ENCODE measurements at regions not wholly inside any gene's neighbourhood (a gene's known extent, or its start where the extent isn't known, plus 50 kb on each side); places are given as distances from the start of the nearest gene placed in this dataset.
A peak's percentile ranks its signal among the peaks of the same experiment; 100 is the strongest.

DNA sequence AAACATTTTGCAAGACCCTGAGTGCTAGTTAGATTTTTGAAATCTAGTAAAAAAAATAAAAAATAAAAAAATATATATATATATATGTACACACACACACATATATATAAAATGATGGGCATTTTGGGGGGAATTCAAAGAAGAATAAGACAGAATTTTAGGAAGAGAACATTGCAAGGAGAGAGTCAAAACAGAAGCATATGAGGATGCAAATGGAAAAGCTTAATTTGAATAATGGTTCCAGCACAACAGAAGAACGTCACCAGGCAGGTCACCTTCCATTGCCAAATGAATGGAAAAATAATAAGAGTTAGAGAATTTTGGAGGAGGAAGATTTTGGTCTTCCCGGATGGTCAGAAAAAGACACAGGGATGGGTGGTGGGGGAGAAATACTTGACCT lies 1097.2 kb downstream of the BCL11A start:
- H3K79me2 ChIP-seq (ENCODE audit: insufficient read depth, low read length): no peaks in the 10 kb centered on the region
- no peak for ATAC-seq (ENCODE audit: insufficient read depth, low read depth)
- no peak overlapping the region for H3K4me3 ChIP-seq (ENCODE audit: low read depth in 1 of 2, low read length in 2 of 2)

GRCh38 chr2:59449274-59449673 lies 1104.2 kb downstream of the BCL11A start:
- Histone ChIP-seq H3K27me3 (ENCODE audit: insufficient read depth, low read length, poor library complexity) (no peaks in the 10 kb centered on the region), H3K4me3 (ENCODE audit: low read depth in 1 of 2, low read length in 2 of 2) (no peak overlapping the region), H3K27ac (ENCODE audit: low read length) (no peak overlapping the region), H3K4me2 (ENCODE audit: insufficient read depth, low read length) (no peak overlapping the region), H4K20me1 (ENCODE audit: insufficient read depth, low read length) (no peaks in the 10 kb centered on the region), H3K9ac (ENCODE audit: low read depth, low read length) (no peak overlapping the region), H2AFZ (ENCODE audit: low read depth, low read length) (no peak overlapping the region), H3K79me2 (ENCODE audit: insufficient read depth, low read length) (no peaks in the 10 kb centered on the region), H3K4me1 (ENCODE audit: insufficient read depth, low read length) (no peaks in the 10 kb centered on the region), H3K36me3 (ENCODE audit: insufficient read depth, low read length) (no peaks in the 10 kb centered on the region), H3K9me3 (ENCODE audit: insufficient read depth, low read length, severe bottlenecking) (no peaks in the 10 kb centered on the region)
- TF ChIP-seq CTCF (IDR thresholded peaks at IDR 0.05; ENCODE audit: borderline replicate concordance, extremely low read depth, low read length, poor library complexity, severe bottlenecking) (peak; percentile 35), EZH2 (IDR thresholded peaks at IDR 0.05; ENCODE audit: borderline replicate concordance, low read depth, low read length, severe bottlenecking) (no peak)
- DNase-seq (no peak), ATAC-seq (ENCODE audit: insufficient read depth, low read depth) (0 out of 3 replicates have a peak, but pooled peaks have one; percentile 27)

More for the DNA sequence above, 1097.2 kb downstream of the BCL11A start:
- no peak for DNase-seq
- H3K4me1 ChIP-seq (ENCODE audit: insufficient read depth, low read length): no peaks in the 10 kb centered on the region
- no peak overlapping the region for H3K4me2 ChIP-seq (ENCODE audit: insufficient read depth, low read length)
- TF ChIP-seq EZH2 (IDR thresholded peaks at IDR 0.05; ENCODE audit: borderline replicate concordance, low read depth, low read length, severe bottlenecking) (no peak), CTCF (IDR thresholded peaks at IDR 0.05; ENCODE audit: borderline replicate concordance, extremely low read depth, low read length, poor library complexity, severe bottlenecking) (no peak)
- no peak overlapping the region for H3K9ac ChIP-seq (ENCODE audit: low read depth, low read length)
- no peaks in the 10 kb centered on the region for H3K9me3 ChIP-seq (ENCODE audit: insufficient read depth, low read length, severe bottlenecking)
- H3K27me3 ChIP-seq (ENCODE audit: insufficient read depth, low read length, poor library complexity): no peaks in the 10 kb centered on the region
- H2AFZ ChIP-seq (ENCODE audit: low read depth, low read length): no peak overlapping the region
- H4K20me1 ChIP-seq (ENCODE audit: insufficient read depth, low read length): no peaks in the 10 kb centered on the region
- H3K36me3 ChIP-seq (ENCODE audit: insufficient read depth, low read length): no peaks in the 10 kb centered on the region
- no peak overlapping the region for H3K27ac ChIP-seq (ENCODE audit: low read length)

- no peak overlapping the region for H3K4me3 ChIP-seq (ENCODE audit: low read depth in 1 of 2, low read length in 2 of 2)
- H3K4me1 ChIP-seq (ENCODE audit: insufficient read depth, low read length): peaks cover 5% of the 10 kb centered on the region; the same call in 1 of the 2 replicates
- no peaks in the 10 kb centered on the region for H3K9me3 ChIP-seq (ENCODE audit: insufficient read depth, low read length, severe bottlenecking)
- H3K4me2 ChIP-seq (ENCODE audit: insufficient read depth, low read length): no peak overlapping the region
- H3K79me2 ChIP-seq (ENCODE audit: insufficient read depth, low read length): no peaks in the 10 kb centered on the region
- no peak for TF ChIP-seq CTCF (IDR thresholded peaks at IDR 0.05; ENCODE audit: borderline replicate concordance, extremely low read depth, low read length, poor library complexity, severe bottlenecking)
- no peak for TF ChIP-seq EZH2 (IDR thresholded peaks at IDR 0.05; ENCODE audit: borderline replicate concordance, low read depth, low read length, severe bottlenecking)
- DNase-seq: no peak
- H3K27me3 ChIP-seq (ENCODE audit: insufficient read depth, low read length, poor library complexity): no peaks in the 10 kb centered on the region
- no peaks in the 10 kb centered on the region for H3K36me3 ChIP-seq (ENCODE audit: insufficient read depth, low read length)
- no peak for ATAC-seq (ENCODE audit: insufficient read depth, low read depth)
- no peaks in the 10 kb centered on the region for H4K20me1 ChIP-seq (ENCODE audit: insufficient read depth, low read length)
- H3K9ac ChIP-seq (ENCODE audit: low read depth, low read length): no peak overlapping the region
- no peak overlapping the region for H2AFZ ChIP-seq (ENCODE audit: low read depth, low read length)
- H3K27ac ChIP-seq (ENCODE audit: low read length): no peak overlapping the region
Observed at GRCh38 chr2:59440491-59440890, 1113.0 kb downstream of the BCL11A start.

- H3K9me3 ChIP-seq (ENCODE audit: insufficient read depth, low read length, severe bottlenecking): peaks cover 11% of the 10 kb centered on the region
- no peaks in the 10 kb centered on the region for H3K79me2 ChIP-seq (ENCODE audit: insufficient read depth, low read length)
- H3K9ac ChIP-seq (ENCODE audit: low read depth, low read length): no peak overlapping the region
- DNase-seq: no peak
- no peaks in the 10 kb centered on the region for H3K27me3 ChIP-seq (ENCODE audit: insufficient read depth, low read length, poor library complexity)
- no peaks in the 10 kb centered on the region for H3K36me3 ChIP-seq (ENCODE audit: insufficient read depth, low read length)
- H3K4me1 ChIP-seq (ENCODE audit: insufficient read depth, low read length): peaks cover 5% of the 10 kb centered on the region; the same call in 1 of the 2 replicates
- H2AFZ ChIP-seq (ENCODE audit: low read depth, low read length): no peak overlapping the region
- no peaks in the 10 kb centered on the region for H4K20me1 ChIP-seq (ENCODE audit: insufficient read depth, low read length)
- ATAC-seq (ENCODE audit: insufficient read depth, low read depth): no peak
- no peak overlapping the region for H3K4me2 ChIP-seq (ENCODE audit: insufficient read depth, low read length)
- H3K27ac ChIP-seq (ENCODE audit: low read length): no peak overlapping the region
- no peak overlapping the region for H3K4me3 ChIP-seq (ENCODE audit: low read depth in 1 of 2, low read length in 2 of 2)
- TF ChIP-seq EZH2 (IDR thresholded peaks at IDR 0.05; ENCODE audit: borderline replicate concordance, low read depth, low read length, severe bottlenecking): no peak
- TF ChIP-seq CTCF (IDR thresholded peaks at IDR 0.05; ENCODE audit: borderline replicate concordance, extremely low read depth, low read length, poor library complexity, severe bottlenecking): no peak
Observed at GRCh38 chr2:59435635-59436034, 1117.8 kb downstream of the BCL11A start.
